ENCODE measurements at regions not wholly inside any gene's neighbourhood (a gene's known extent, or its start where the extent isn't known, plus 50 kb on each side); places are given as distances from the start of the nearest gene placed in this dataset.

GRCh38 chr16:79358188-79358587, 242.3 kb downstream of the MAF start:
- in situ Hi-C loops (cut with HindIII; ENCODE audit: extremely low pct_ligation_motif_present, low pct_unique_long_range_greater_than_20kb) = no loop called here
- ATAC-seq (no peak), DNase-seq (ENCODE audit: low spot score) (no peak), FAIRE-seq (no peak)
- Histone ChIP-seq H3K9me3 (ENCODE audit: low read length) (no peaks in the 10 kb centered on the region), H3K36me3 (replicated peaks in 1 of 2; ENCODE audit: control insufficient read depth in 1 of 2, insufficient read depth in 2 of 2, low read length in 2 of 2) (no peaks in the 10 kb centered on the region), H3K4me3 (replicated peaks in 1 of 3; ENCODE audit: insufficient read depth in 1 of 3, low read depth in 2 of 3, low read length in 3 of 3) (no peak overlapping the region), H2AFZ (ENCODE audit: low read length) (no peak overlapping the region), H3K4me1 (ENCODE audit: insufficient read depth, low read length) (no peaks in the 10 kb centered on the region), H3K9ac (ENCODE audit: insufficient read depth, low read depth, low read length) (no peak overlapping the region), H3K27ac (ENCODE audit: extremely low read length, insufficient read depth, low read length) (no peak overlapping the region), H3K79me2 (ENCODE audit: insufficient read depth, low read length) (no peaks in the 10 kb centered on the region), H4K20me1 (ENCODE audit: insufficient read depth, low read length) (no peaks in the 10 kb centered on the region), H3K27me3 (ENCODE audit: control insufficient read depth in 1 of 2, insufficient read depth in 2 of 2, low read length in 2 of 2) (no peaks in the 10 kb centered on the region; a peak in 2 of 5 replicates), H3K4me2 (ENCODE audit: low read depth, low read length) (no peak overlapping the region)
- CTCF ChIA-PET (ENCODE audit: low intra/inter-chr PET ratio, low total read pairs) = no interaction called here
- TF ChIP-seq MXD4 (CRISPR knock-in tag; IDR thresholded peaks at IDR 0.05) = no peak
- TF ChIP-seq MXD1 (CRISPR knock-in tag; IDR thresholded peaks at IDR 0.05) = no peak
- no peak for TF ChIP-seq ZNF354B (CRISPR knock-in tag; IDR thresholded peaks at IDR 0.05)
- TF ChIP-seq FOXP4 (CRISPR knock-in tag; IDR thresholded peaks at IDR 0.05) = no peak
- TF ChIP-seq ZNF431 (CRISPR knock-in tag; IDR thresholded peaks at IDR 0.05; ENCODE audit: borderline replicate concordance, low read depth) = no peak
- no peak for TF ChIP-seq TOE1 (CRISPR knock-in tag; IDR thresholded peaks at IDR 0.05)
- TF ChIP-seq ZSCAN20 (CRISPR knock-in tag; IDR thresholded peaks at IDR 0.05; ENCODE audit: borderline replicate concordance) = no peak
- TF ChIP-seq GRHL1 (CRISPR knock-in tag; conservative IDR thresholded peaks at IDR 0.05) = no peak
- no TSS peak for BruUV-seq (replicated peaks)
- 55% methylated on average over 5 of the region's 9 CpGs for WGBS (ENCODE audit: low lambda C conversion rate)
- POLR2A ChIA-PET = no interaction called here
- intact Hi-C loops (cut with micrococcal nuclease; ENCODE audit: unreplicated experiment) = no loop called here
